ENCODE measurements at regions not wholly inside any gene's neighbourhood (a gene's known extent, or its start where the extent isn't known, plus 50 kb on each side); places are given as distances from the start of the nearest gene placed in this dataset.

DNA sequence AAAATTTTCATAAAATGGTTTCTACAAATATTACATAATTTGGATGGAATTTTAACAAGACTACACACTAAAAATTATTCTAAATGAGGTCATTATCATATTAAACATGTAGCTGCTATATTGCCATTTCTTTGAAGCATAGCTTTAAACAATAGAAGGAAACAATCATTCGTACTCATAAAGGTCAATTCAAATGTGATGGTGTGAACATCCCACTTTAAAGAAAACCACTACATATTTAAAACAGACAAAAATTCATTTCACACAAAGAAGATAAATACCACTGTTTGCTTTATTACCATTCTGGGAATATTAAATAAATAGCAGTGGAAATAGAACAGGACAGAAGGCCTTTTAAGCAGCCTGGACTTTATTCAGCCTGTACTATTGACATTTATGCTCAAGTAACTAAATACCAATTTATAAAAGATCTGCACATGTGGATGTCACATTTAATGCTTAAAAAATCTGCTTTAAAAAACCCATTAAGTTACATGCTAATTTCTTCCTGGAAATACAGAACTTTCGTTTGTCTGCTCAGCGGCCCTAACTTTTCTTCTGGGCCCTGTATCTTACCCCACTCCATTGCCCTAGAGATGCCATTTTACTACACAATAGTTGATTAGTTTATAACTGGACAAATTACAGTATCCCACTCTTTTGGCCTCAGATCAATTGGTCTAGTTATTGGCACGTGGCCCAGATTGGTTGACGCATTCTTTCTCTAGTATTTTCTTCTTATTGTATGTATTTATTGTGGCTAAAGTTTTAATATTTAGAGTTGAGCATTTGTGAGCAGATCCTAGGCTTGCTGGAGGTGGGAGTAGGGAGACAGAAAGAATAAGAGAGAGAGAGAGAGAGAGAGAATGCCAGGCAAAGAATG is 215.1 kb upstream of the SPRY2 start:
- TF ChIP-seq, protein P1, sequence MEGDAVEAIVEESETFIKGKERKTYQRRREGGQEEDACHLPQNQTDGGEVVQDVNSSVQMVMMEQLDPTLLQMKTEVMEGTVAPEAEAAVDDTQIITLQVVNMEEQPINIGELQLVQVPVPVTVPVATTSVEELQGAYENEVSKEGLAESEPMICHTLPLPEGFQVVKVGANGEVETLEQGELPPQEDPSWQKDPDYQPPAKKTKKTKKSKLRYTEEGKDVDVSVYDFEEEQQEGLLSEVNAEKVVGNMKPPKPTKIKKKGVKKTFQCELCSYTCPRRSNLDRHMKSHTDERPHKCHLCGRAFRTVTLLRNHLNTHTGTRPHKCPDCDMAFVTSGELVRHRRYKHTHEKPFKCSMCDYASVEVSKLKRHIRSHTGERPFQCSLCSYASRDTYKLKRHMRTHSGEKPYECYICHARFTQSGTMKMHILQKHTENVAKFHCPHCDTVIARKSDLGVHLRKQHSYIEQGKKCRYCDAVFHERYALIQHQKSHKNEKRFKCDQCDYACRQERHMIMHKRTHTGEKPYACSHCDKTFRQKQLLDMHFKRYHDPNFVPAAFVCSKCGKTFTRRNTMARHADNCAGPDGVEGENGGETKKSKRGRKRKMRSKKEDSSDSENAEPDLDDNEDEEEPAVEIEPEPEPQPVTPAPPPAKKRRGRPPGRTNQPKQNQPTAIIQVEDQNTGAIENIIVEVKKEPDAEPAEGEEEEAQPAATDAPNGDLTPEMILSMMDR (IDR thresholded peaks at IDR 0.05): no peak
- TF ChIP-seq POLR2AphosphoS5 (IDR thresholded peaks at IDR 0.05) (no peak), POLR2A (IDR thresholded peaks at IDR 0.05) (no peak)

All from sigmoid colon (tissue), 4 donors.